ENCODE measurements at regions not wholly inside any gene's neighbourhood (a gene's known extent, or its start where the extent isn't known, plus 50 kb on each side); places are given as distances from the start of the nearest gene placed in this dataset.
A peak's percentile ranks its signal among the peaks of the same experiment; 100 is the strongest.

DNA sequence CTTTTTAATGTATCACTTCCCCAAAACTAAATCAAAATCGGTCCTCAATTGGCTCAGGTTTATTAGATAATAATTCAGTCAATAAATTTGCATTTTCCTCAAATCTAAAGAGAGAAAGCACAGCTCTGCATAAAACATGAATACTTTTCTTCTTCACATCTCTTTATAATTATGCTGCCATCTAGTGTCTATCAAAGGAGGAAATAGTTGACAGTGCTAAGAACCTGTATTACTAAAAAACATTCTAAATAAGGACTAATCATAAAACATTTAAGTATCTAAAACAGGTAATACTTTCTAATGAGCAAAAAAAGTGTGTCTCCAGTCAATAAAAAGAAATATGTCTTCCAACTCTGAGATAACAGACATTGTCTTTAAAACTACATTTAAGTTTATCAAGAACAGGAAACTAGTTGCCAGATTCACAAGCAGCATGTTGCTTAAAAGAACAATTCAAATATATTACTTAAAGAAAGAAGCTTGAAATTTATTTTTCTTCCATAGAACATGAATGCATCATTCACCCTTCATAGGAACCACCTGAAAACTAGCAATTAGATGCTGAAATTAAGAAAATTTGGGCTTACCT lies 56.5 kb upstream of the DST start:
- Mint-ChIP-seq H3K9me3 (ENCODE audit: unreplicated experiment) (no peaks in the 10 kb centered on the region), H3K27me3 (ENCODE audit: low read depth, unreplicated experiment) (no peaks in the 10 kb centered on the region), H3K36me3 (ENCODE audit: low read depth, unreplicated experiment) (peaks cover 14% of the 10 kb centered on the region), H3K4me3 (ENCODE audit: unreplicated experiment) (no peak overlapping the region), H3K27ac (ENCODE audit: unreplicated experiment) (peak overlapping the region; percentile 23), H3K4me1 (ENCODE audit: low read depth, unreplicated experiment) (peaks cover 11% of the 10 kb centered on the region)
- H3K27me3 ChIP-seq (ENCODE audit: insufficient read depth, low read length) = no peaks in the 10 kb centered on the region
- no peak for TF ChIP-seq EZH2 (IDR thresholded peaks at IDR 0.05; ENCODE audit: insufficient read depth, low read length)
- TF ChIP-seq CTCF (IDR thresholded peaks at IDR 0.05; ENCODE audit: insufficient read depth, low read depth, low read length) = peak; percentile 28
- DNase-seq (ENCODE audit: low read depth) (no peak), FAIRE-seq (peak; percentile 5)
- no peaks in the 10 kb centered on the region for H3K9me3 ChIP-seq (ENCODE audit: insufficient read depth, low read depth, low read length)
- H3K4me1 ChIP-seq (ENCODE audit: insufficient read depth, low read length) = peaks cover 5% of the 10 kb centered on the region
- no peak overlapping the region for H3K27ac ChIP-seq (ENCODE audit: low read depth, low read length)
- peaks cover 4% of the 10 kb centered on the region for H4K20me1 ChIP-seq (ENCODE audit: insufficient read depth, low read length)
- no peak overlapping the region for H3K4me3 ChIP-seq (ENCODE audit: insufficient read depth, low read depth, low read length)
- peaks cover 47% of the 10 kb centered on the region for H3K79me2 ChIP-seq (ENCODE audit: insufficient read depth, low read length)
- peaks cover 3% of the 10 kb centered on the region for H3K36me3 ChIP-seq (ENCODE audit: insufficient read depth, low read length)
- no peak overlapping the region for H3K9ac ChIP-seq (ENCODE audit: low read length)
- no peak overlapping the region for H3K4me2 ChIP-seq (ENCODE audit: low read length)
- no peak overlapping the region for H2AFZ ChIP-seq (ENCODE audit: low read depth, low read length)

GRCh38 chr6:56695702-56696101 lies 53.0 kb upstream of the DST start:
- no peaks in the 10 kb centered on the region for H3K9me3 Mint-ChIP-seq (ENCODE audit: unreplicated experiment)
- Histone ChIP-seq H2AFZ (ENCODE audit: low read depth, low read length) (no peak overlapping the region), H3K4me1 (ENCODE audit: insufficient read depth, low read length) (peaks cover 34% of the 10 kb centered on the region), H3K36me3 (ENCODE audit: insufficient read depth, low read length) (no peaks in the 10 kb centered on the region), H3K79me2 (ENCODE audit: insufficient read depth, low read length) (peaks cover 29% of the 10 kb centered on the region), H3K9ac (ENCODE audit: low read length) (no peak overlapping the region), H3K4me3 (ENCODE audit: insufficient read depth, low read depth, low read length) (no peak overlapping the region), H3K27ac (ENCODE audit: low read depth, low read length) (no peak overlapping the region), H3K4me2 (ENCODE audit: low read length) (no peak overlapping the region), H3K27me3 (ENCODE audit: insufficient read depth, low read length) (no peaks in the 10 kb centered on the region), H3K9me3 (ENCODE audit: insufficient read depth, low read depth, low read length) (no peaks in the 10 kb centered on the region), H4K20me1 (ENCODE audit: insufficient read depth, low read length) (peaks cover 4% of the 10 kb centered on the region)
- no peaks in the 10 kb centered on the region for H3K27me3 Mint-ChIP-seq (ENCODE audit: low read depth, unreplicated experiment)
- H3K4me1 Mint-ChIP-seq (ENCODE audit: low read depth, unreplicated experiment) = peaks cover 34% of the 10 kb centered on the region
- FAIRE-seq (no peak), DNase-seq (ENCODE audit: low read depth) (peak; percentile 31)
- H3K27ac Mint-ChIP-seq (ENCODE audit: unreplicated experiment) = peak overlapping the region; percentile 6
- H3K4me3 Mint-ChIP-seq (ENCODE audit: unreplicated experiment) = no peak overlapping the region
- H3K36me3 Mint-ChIP-seq (ENCODE audit: low read depth, unreplicated experiment) = peaks cover 14% of the 10 kb centered on the region
- TF ChIP-seq CTCF (IDR thresholded peaks at IDR 0.05; ENCODE audit: insufficient read depth, low read depth, low read length) (no peak), EZH2 (IDR thresholded peaks at IDR 0.05; ENCODE audit: insufficient read depth, low read length) (no peak)

GRCh38 chr6:56694002-56694401 lies 51.3 kb upstream of the DST start:
- TF ChIP-seq CTCF (IDR thresholded peaks at IDR 0.05; ENCODE audit: insufficient read depth, low read depth, low read length) (no peak), EZH2 (IDR thresholded peaks at IDR 0.05; ENCODE audit: insufficient read depth, low read length) (no peak)
- Histone ChIP-seq H3K36me3 (ENCODE audit: insufficient read depth, low read length) (no peaks in the 10 kb centered on the region), H3K9ac (ENCODE audit: low read length) (no peak overlapping the region), H4K20me1 (ENCODE audit: insufficient read depth, low read length) (no peaks in the 10 kb centered on the region), H3K4me2 (ENCODE audit: low read length) (no peak overlapping the region), H3K79me2 (ENCODE audit: insufficient read depth, low read length) (peaks cover 41% of the 10 kb centered on the region), H3K4me3 (ENCODE audit: insufficient read depth, low read depth, low read length) (no peak overlapping the region), H3K27me3 (ENCODE audit: insufficient read depth, low read length) (no peaks in the 10 kb centered on the region), H3K4me1 (ENCODE audit: insufficient read depth, low read length) (peaks cover 45% of the 10 kb centered on the region), H3K9me3 (ENCODE audit: insufficient read depth, low read depth, low read length) (no peaks in the 10 kb centered on the region), H3K27ac (ENCODE audit: low read depth, low read length) (peak overlapping the region; percentile 16), H2AFZ (ENCODE audit: low read depth, low read length) (no peak overlapping the region)
- no peak overlapping the region for H3K4me3 Mint-ChIP-seq (ENCODE audit: unreplicated experiment)
- peaks cover 14% of the 10 kb centered on the region for H3K36me3 Mint-ChIP-seq (ENCODE audit: low read depth, unreplicated experiment)
- DNase-seq (ENCODE audit: low read depth) = peak; percentile 29
- H3K4me1 Mint-ChIP-seq (ENCODE audit: low read depth, unreplicated experiment) = peaks cover 48% of the 10 kb centered on the region
- no peaks in the 10 kb centered on the region for H3K27me3 Mint-ChIP-seq (ENCODE audit: low read depth, unreplicated experiment)
- H3K27ac Mint-ChIP-seq (ENCODE audit: unreplicated experiment) = peak overlapping the region; percentile 5
- no peak for FAIRE-seq
- H3K9me3 Mint-ChIP-seq (ENCODE audit: unreplicated experiment) = no peaks in the 10 kb centered on the region

Data from astrocyte (in vitro differentiated cells and primary cell).